OCI-LY7 (cell line): ENCODE measurements at regions not wholly inside any gene's neighbourhood (a gene's known extent, or its start where the extent isn't known, plus 50 kb on each side); places are given as distances from the start of the nearest gene placed in this dataset. TPM values are rescaled to one million over a fixed set of nuclear protein-coding genes. Genes with fewer than 3 reads are reported as not detected.

ENCODE experiments used
- BruUV-seq: library from RNA; stranded (reverse); fragments of 400-500 nt; replicated peaks from 2 replicates; lab custom pipeline; 2021; lab: Mats Ljungman, UMichigan
- CTCF ChIA-PET: fragments of 300-600 bp; sonication (Branson Sonifier 250); formaldehyde crosslinking; loops from one replicate; lab custom pipeline; 2022; ENCODE audit warnings: antibody characterized with exemption; ENCODE audit not compliant: unreplicated experiment; lab: Charles Lee
- POLR2A ChIA-PET: fragments of 300-600 bp; sonication (Branson Sonifier 250); formaldehyde crosslinking; loops from one replicate; lab custom pipeline; 2022; ENCODE audit warnings: antibody characterized with exemption; lab: Charles Lee
- DNase-seq: peaks from one replicate; pipeline ENCODE4 v3.0.0-alpha.2; 2015; ENCODE audit warnings: low spot score
- H2AFZ ChIP-seq: fragments of 200-600 bp; sonication (generic), shearing (Covaris generic); 2 replicates; pipeline ENCODE4 v1.6.1; 2014; ENCODE audit warnings: mild to moderate bottlenecking, antibody characterized with exemption, low read length, moderate library complexity
- H3K27ac ChIP-seq: fragments of 200-600 bp; sonication (generic); 2 replicates; pipeline ENCODE4 v1.5.1; 2014; ENCODE audit warnings: mixed run types, low read depth, mild to moderate bottlenecking, moderate library complexity, low read length, inconsistent platforms; ENCODE audit not compliant: poor library complexity, severe bottlenecking
- H3K36me3 ChIP-seq: fragments of 200-600 bp; sonication (generic); 2 replicates; pipeline ENCODE4 v1.6.1; 2014; ENCODE audit warnings: mild to moderate bottlenecking, antibody characterized with exemption, low read length, moderate library complexity, mixed read lengths; ENCODE audit not compliant: insufficient read depth
- H3K4me1 ChIP-seq: fragments of 200-600 bp; sonication (generic); 2 replicates; pipeline ENCODE4 v1.5.1; 2014; ENCODE audit warnings: mild to moderate bottlenecking, low read length; ENCODE audit not compliant: insufficient read depth, poor library complexity, severe bottlenecking
- H3K4me2 ChIP-seq: fragments of 200-600 bp; sonication (generic); 2 replicates; pipeline ENCODE4 v1.6.1; 2014; ENCODE audit warnings: mild to moderate bottlenecking, low read length
- H3K4me3 ChIP-seq: fragments of 200-600 bp; sonication (generic); 2 replicates; pipeline ENCODE4 v1.5.1; 2014; ENCODE audit warnings: mild to moderate bottlenecking, low read depth, low read length; ENCODE audit not compliant: poor library complexity, severe bottlenecking
- H3K79me2 ChIP-seq: fragments of 200-600 bp; sonication (generic); 2 replicates; pipeline ENCODE4 v1.6.1; 2016; ENCODE audit warnings: low read depth, mild to moderate bottlenecking, low read length, moderate library complexity, mixed read lengths; ENCODE audit not compliant: insufficient read depth
- H3K9me2 ChIP-seq: fragments of 200-600 bp; sonication (generic); 2 replicates; pipeline ENCODE4 v1.6.1; 2016; ENCODE audit warnings: mild to moderate bottlenecking, low read length, mixed read lengths; ENCODE audit not compliant: insufficient read depth
- H3K9me3 ChIP-seq: fragments of 200-600 bp; sonication (generic); 2 replicates; pipeline ENCODE4 v1.6.1; 2014; ENCODE audit warnings: mild to moderate bottlenecking, mixed run types, low read length, mixed read lengths
- H4K20me1 ChIP-seq: fragments of 200-600 bp; sonication (generic); 2 replicates; pipeline ENCODE4 v1.6.1; 2014; ENCODE audit warnings: mild to moderate bottlenecking, antibody characterized with exemption, low read length, moderate library complexity, mixed read lengths; ENCODE audit not compliant: insufficient read depth
- CTCF ChIP-seq: fragments of 200-600 bp; sonication (generic); conservative IDR thresholded peaks from 2 replicates; pipeline ENCODE4 v1.5.1; 2014; ENCODE audit warnings: mild to moderate bottlenecking, antibody characterized with exemption, low read length, moderate library complexity, mixed read lengths
- EZH2phosphoT487 ChIP-seq: fragments of 200-600 bp; sonication (generic); IDR thresholded peaks from 2 replicates; pipeline ENCODE4 v1.6.1; 2018; ENCODE audit warnings: low read depth, borderline replicate concordance, mild to moderate bottlenecking, mixed run types, antibody characterized with exemption, low read length, moderate library complexity, mixed read lengths
- intact Hi-C: fragments of 100-400 bp; cut with micrococcal nuclease; formaldehyde crosslinking; loops from one replicate; pipeline ENCODE4 v1.10.0; 2022; ENCODE audit not compliant: unreplicated experiment
- small RNA-seq: library from RNA; depleted of rRNA; stranded (forward); fragments of <200 nt; gene quantifications from one replicate; pipeline ENCODE3, GENCODE V24; 2014

GRCh38 chrX:36950495-36951253 is 57.5 kb upstream of the FAM47C start:
- H3K4me3 ChIP-seq = no peak overlapping the region
- CTCF ChIA-PET = no interaction called here
- DNase-seq = no peak
- BruUV-seq = no TSS peak
- no peak overlapping the region for H2AFZ ChIP-seq
- POLR2A ChIA-PET = no interaction called here
- H3K4me1 ChIP-seq = no peaks in the 10 kb centered on the region
- no peak for TF ChIP-seq EZH2phosphoT487
- TF ChIP-seq CTCF = no peak
- no peaks in the 10 kb centered on the region for H3K36me3 ChIP-seq
- H3K27ac ChIP-seq = no peak overlapping the region
- H3K79me2 ChIP-seq = no peaks in the 10 kb centered on the region
- intact Hi-C loops = no loop called here
- no peaks in the 10 kb centered on the region for H3K9me3 ChIP-seq
- H3K4me2 ChIP-seq = no peak overlapping the region
- H4K20me1 ChIP-seq = no peaks in the 10 kb centered on the region
- H3K9me2 ChIP-seq = no peaks in the 10 kb centered on the region

- intact Hi-C loops = no loop called here
- BruUV-seq = no TSS peak
Observed at GRCh38 chrX:36957425-36958328, 50.5 kb upstream of the FAM47C start.

More at GRCh38 chrX:36957425-36958328, 50.5 kb upstream of the FAM47C start:
- ChIA-PET CTCF (no interaction called here), POLR2A (no interaction called here)
- no peaks in the 10 kb centered on the region for H3K9me2 ChIP-seq
- no peak overlapping the region for H3K27ac ChIP-seq
- H3K4me2 ChIP-seq = no peak overlapping the region
- no peaks in the 10 kb centered on the region for H3K79me2 ChIP-seq
- no peaks in the 10 kb centered on the region for H3K4me1 ChIP-seq
- no peaks in the 10 kb centered on the region for H3K9me3 ChIP-seq
- no peaks in the 10 kb centered on the region for H3K36me3 ChIP-seq
- no peak for DNase-seq
- no peaks in the 10 kb centered on the region for H4K20me1 ChIP-seq
- H2AFZ ChIP-seq = no peak overlapping the region
- no peak overlapping the region for H3K4me3 ChIP-seq
- TF ChIP-seq CTCF = no peak
- no peak for TF ChIP-seq EZH2phosphoT487

Small RNAs in the stretch of these regions (small RNA-seq; reads per million reads assigned to genes)
- gene BX842568.4 = not detected
